Activated effector memory CD4-positive, alpha-beta T cell treated with anti-CD3 and anti-CD28 coated beads, Interleukin-2, amount 50 U/mL, for 16 hours (primary cell): ENCODE measurements at regions not wholly inside any gene's neighbourhood (a gene's known extent, or its start where the extent isn't known, plus 50 kb on each side); places are given as distances from the start of the nearest gene placed in this dataset.

Experiments
- DNase-seq: peaks from one replicate; pipeline ENCODE4 v3.0.0-alpha.2; 2020

DNA sequence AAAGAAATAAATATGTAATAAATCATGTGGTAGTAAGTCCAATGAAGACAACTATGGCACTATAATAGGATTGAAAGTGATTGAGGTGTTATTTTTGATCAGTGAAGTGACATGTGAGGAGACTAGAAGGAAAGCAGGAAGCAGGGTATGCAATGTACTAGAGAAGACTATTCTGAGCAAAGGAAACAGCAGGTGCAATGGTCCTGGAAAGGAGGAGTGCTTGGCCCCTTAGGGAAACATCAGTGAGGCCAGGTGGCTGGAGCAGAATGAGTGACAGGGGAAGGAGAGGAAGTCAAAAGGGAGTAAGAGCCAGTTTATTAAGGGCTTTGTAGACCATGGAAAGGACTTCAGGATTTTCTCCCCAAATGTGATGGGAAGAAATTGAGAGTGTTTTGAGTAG lies 207.6 kb upstream of the HCCS start:
- no peak for DNase-seq

GRCh38 chrX:10904220-10904619 lies 206.9 kb upstream of the HCCS start:
- DNase-seq = no peak

DNA sequence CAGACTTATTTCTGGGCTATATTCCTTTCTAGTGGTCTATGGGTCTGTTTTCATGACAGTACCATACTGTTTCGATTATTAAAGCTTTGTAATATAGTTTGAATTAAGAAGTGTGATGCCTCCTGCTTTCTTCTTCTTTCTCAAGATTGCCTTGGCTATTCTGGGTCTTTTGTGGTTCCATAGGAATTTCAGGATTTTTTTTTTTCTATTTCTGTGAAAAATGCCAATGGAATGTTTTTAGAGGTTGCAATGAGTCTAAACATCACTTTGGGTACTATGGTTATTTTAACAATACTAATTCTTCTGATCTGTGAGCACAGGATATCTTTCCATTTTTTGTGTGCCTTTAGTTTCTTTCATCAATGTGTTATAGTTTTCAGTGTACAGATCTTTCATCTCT lies 204.3 kb upstream of the HCCS start:
- DNase-seq = no peak

GRCh38 chrX:10922159-10922558 lies 189.0 kb upstream of the HCCS start:
- DNase-seq = no peak

DNA sequence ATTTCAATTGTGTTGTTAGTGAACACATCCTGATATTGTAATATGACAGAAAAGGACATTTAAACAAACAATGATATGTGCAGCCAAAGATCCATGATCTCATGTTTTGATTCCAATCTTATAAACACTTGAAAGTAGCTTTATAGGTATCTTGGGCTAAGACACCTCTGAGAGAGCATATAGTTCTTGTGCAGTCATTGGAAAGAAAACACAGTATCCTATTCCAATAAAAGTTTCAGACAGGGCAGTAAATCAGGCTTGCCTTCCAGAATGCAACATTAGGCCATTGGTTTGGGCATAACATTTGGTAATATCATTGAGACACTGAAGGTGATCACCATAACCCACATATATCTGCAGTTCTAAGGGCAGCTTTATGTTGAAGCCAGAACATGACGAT lies 188.3 kb upstream of the HCCS start:
- no peak for DNase-seq

DNA sequence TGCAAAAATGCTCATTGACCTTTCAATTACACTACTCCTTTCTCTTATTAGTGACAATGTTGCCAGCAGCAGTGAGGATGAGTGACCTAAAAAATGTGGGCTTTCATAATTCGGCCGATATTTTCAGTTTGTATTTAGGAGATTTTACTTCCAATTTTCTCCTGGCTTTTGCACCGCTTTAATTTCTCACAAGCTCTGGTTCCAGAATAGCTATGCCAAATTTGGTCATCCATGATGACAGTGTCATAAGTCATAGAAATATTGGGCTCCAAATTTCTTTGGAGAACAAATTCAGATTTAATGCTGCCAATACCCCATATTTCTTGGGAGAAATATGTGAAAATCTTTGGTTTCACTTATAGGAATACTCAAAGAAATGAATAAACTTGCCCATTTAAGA lies 187.7 kb upstream of the HCCS start:
- DNase-seq = no peak

DNA sequence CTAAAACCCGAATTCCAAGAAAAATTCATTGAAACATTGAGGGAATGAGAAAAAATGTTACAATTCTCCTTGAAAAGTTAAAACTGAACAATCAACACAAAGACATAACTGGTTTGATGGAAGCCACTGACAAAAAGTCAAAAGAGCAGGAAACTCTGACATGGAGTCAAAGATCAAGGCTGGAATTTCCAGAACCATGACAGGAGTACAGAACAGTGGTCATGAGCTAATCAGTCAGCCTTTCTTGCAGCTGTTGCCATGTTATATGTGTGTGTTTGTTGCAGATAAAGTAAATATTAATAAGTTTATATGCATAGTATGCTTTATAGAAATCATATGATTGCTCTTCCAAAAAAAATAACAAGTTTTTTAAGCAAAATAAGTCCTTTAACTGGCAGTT lies 184.7 kb upstream of the HCCS start:
- DNase-seq = no peak

- DNase-seq = no peak
These were observed 184.2 kb upstream of the HCCS start for GRCh38 chrX:10926891-10927290.

DNA sequence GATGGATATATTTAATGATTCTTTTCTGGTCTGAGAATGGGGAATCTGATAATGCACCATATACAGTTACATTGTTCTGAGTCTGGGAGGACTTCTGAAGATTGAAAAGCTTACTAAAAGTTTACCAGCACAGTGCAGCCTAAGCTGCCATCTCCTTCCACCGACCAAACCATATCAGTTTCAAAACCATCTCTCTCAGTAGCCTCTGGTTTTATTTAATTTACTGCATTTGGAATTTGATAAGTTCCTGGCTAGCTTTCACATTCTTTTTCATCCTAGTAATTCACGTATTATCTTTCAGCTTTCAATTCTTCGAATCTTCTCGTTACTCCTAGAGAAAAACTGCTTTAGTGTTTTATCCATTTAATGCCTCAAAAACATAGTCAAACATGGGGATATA lies 181.4 kb upstream of the HCCS start:
- DNase-seq = no peak

DNA sequence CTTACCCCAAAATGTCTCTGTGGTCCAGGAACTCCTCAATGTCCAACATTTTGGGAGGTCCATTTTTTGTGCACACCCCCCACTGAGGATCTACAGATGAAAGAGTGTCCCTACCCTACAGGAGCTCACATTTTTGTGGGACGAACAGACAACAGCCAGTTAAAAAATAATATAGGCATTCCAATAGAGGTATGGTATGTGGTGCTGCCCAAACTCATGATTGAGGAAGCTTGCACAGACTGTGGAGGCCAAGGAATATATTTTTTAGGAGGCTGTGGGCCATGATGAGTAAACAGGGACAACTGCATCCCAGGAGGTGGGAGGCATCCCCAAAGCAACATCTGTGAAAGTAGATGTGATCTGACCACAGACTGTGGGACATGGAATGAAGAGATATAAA lies 181.0 kb upstream of the HCCS start:
- no peak for DNase-seq

DNA sequence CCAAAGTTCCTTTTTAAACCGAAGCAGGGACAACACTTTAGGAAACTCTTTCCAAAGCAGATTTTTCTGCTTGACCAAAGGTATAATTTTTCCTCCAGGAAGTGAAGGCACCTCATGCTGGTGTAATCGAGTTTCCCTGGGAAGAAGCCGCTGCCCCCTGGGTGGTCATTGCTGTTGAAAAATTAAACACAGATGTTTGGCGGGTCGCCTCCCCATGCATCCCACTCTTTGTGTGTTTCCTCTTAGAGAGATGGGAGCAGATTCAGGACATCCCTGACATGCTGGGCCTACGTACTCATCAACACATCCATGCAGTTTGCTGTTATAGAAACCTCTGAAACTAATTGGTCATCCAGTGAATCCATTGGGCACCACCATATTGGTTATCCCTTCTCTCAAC lies 179.2 kb upstream of the HCCS start:
- no peak for DNase-seq

GRCh38 chrX:10932842-10933440 lies 178.2 kb upstream of the HCCS start:
- no peak for DNase-seq

DNA sequence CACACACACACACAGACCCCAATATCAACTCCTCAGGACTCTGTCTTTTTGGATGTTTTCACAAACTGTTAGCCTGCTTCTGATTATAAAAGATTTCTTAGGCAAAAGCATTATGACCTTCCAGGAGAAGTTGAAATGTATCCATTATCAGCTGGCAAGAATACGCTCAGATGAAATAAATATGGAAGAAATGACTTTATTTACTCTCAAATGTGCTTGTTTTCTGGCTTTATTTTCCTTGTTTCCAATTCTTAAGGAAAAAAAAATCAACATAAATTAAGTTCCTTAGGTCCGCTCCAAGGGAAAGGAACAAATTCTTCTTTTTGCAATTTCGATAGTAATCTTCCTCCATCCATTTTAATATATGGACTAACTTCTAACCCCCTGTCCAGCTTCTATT lies 175.6 kb upstream of the HCCS start:
- DNase-seq = no peak

- no peak for DNase-seq
These were observed 174.2 kb upstream of the HCCS start for GRCh38 chrX:10936976-10937375.

DNA sequence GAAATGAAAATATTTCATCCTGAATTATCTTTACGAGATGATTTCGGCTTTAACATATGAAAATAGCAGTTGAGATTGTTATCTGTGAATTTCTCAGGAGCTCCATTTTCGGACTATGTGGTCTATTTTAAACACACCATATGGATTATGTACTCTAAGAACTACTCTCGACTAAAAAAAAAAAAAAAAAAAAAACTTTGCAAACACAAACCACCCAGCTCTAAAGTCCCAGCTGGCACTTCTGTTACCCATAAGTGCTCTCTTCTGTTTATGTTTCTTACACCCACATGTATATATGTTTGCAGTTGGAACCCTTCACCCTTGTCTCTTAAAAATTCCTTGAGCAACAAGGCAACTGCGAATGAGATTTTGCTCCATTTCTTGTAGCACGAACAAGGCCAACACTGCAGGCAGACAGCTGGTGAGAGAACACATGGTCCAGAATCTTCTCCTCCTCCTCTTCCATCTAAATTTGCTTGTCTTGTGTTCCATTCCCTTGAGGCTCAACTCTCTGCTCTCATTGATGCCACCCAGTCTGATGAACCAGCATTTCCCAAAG lies 172.7 kb upstream of the HCCS start:
- DNase-seq = no peak

GRCh38 chrX:10939424-10939823 lies 171.7 kb upstream of the HCCS start:
- DNase-seq = no peak

- DNase-seq = no peak
These were observed 166.8 kb upstream of the HCCS start for GRCh38 chrX:10944136-10944885.

GRCh38 chrX:10945498-10945897 lies 165.6 kb upstream of the HCCS start:
- no peak for DNase-seq

- no peak for DNase-seq
These were observed 161.6 kb upstream of the HCCS start for GRCh38 chrX:10949541-10949940.

- no peak for DNase-seq
These were observed 158.5 kb upstream of the HCCS start for GRCh38 chrX:10952619-10953018.

DNA sequence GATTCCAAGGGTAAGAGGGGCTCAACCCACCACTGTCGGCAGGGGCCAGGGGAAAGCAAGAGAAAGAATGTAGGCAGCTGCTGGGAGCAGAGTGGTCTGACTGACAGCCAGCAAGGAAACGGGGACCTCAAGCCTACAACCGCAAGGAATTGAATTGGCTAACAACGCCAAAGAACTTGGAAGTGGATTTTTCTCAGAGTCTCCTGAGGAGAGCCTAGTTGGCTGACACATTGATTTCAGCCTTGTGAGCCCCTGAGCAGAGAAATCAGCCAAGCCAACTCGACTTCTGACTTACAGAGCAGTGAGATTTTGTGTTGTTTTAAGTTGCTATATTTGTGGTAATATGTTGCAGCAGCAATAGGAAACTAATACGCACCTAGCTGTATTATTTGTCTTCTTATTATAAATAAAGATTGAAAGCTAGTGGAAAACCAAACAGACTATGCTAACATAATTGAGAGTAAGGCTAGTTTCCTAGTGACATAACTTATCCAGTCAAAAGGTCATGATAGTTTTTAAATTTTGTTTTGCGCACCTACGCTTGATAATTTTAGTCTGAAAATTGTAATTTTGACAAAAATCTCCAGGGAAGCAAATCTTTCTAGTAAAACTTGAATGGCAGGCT lies 145.8 kb upstream of the HCCS start:
- no peak for DNase-seq

DNA sequence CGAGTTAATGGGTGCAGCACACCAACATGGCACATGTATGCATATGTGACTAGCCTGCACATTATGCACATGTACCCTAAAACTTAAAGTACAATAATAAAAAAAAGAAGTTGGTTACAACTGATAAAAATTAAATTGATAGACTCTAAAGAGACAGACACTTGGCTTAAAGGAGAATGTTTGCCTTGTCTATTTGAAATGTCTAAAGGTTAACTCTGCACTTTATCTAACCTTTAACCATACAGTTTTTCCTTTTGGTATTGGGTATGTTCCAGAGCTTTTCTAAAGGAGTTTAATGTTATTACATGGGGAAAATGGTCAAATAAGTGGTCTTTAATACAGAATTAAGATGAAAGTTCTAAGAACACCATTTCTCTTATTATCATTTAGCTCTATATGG lies 145.1 kb upstream of the HCCS start:
- DNase-seq = no peak

- no peak for DNase-seq
These were observed 140.0 kb upstream of the HCCS start for GRCh38 chrX:10971176-10971575.

DNA sequence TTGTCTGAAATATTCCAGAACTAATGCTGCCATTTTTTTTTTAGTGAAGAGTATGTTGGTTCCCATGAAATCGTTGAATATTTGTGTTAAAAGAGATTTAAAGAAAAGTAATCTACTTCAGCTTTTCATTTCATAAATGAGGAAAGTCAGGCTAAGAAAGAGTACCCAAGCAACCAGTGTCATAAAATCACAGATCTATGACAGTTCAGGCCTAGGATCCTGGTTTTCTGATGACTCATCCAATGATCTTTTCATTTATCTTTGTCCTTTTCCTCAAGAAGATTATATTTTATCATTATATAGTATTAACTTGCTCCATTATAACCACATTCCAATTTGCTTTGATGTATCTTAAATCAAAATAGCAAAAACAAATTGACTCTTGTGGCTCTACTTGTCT lies 139.4 kb upstream of the HCCS start:
- no peak for DNase-seq
